Mammary epithelial cell (primary cell): ENCODE measurements at regions not wholly inside any gene's neighbourhood (a gene's known extent, or its start where the extent isn't known, plus 50 kb on each side); places are given as distances from the start of the nearest gene placed in this dataset.

Source experiments
- EZH2 ChIP-seq: IDR thresholded peaks from 2 replicates; pipeline ENCODE4 v1.6.1; 2012; ENCODE audit warnings: low read length, inconsistent platforms, borderline replicate concordance
- TF ChIP-seq, protein P1 (sequence below), 2 donors: IDR thresholded peaks in 1 of 2; conservative IDR thresholded peaks in 1 of 2; 2 replicates each; pipeline ENCODE4 v1.5.1; 2011 to 2012; ENCODE audit warnings: inconsistent platforms in 2 of 2, low read length in 2 of 2, mild to moderate bottlenecking in 2 of 2, control low read depth in 1 of 2, low read depth in 1 of 2; ENCODE audit not compliant: insufficient read depth in 1 of 2; ENCODE audit errors: extremely low read depth in 1 of 2

GRCh38 chr5:84634256-84634655 lies 249.6 kb upstream of the EDIL3 start:
- TF ChIP-seq, protein P1, sequence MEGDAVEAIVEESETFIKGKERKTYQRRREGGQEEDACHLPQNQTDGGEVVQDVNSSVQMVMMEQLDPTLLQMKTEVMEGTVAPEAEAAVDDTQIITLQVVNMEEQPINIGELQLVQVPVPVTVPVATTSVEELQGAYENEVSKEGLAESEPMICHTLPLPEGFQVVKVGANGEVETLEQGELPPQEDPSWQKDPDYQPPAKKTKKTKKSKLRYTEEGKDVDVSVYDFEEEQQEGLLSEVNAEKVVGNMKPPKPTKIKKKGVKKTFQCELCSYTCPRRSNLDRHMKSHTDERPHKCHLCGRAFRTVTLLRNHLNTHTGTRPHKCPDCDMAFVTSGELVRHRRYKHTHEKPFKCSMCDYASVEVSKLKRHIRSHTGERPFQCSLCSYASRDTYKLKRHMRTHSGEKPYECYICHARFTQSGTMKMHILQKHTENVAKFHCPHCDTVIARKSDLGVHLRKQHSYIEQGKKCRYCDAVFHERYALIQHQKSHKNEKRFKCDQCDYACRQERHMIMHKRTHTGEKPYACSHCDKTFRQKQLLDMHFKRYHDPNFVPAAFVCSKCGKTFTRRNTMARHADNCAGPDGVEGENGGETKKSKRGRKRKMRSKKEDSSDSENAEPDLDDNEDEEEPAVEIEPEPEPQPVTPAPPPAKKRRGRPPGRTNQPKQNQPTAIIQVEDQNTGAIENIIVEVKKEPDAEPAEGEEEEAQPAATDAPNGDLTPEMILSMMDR (conservative IDR thresholded peaks at IDR 0.05 in 1 of 2, IDR thresholded peaks at IDR 0.05 in 1 of 2; ENCODE audit: extremely low read depth in 1 of 2, insufficient read depth in 1 of 2, low read depth in 1 of 2, low read length in 2 of 2): no peak
- no peak for TF ChIP-seq EZH2
